ENCODE measurements at regions not wholly inside any gene's neighbourhood (a gene's known extent, or its start where the extent isn't known, plus 50 kb on each side); places are given as distances from the start of the nearest gene placed in this dataset.

DNA sequence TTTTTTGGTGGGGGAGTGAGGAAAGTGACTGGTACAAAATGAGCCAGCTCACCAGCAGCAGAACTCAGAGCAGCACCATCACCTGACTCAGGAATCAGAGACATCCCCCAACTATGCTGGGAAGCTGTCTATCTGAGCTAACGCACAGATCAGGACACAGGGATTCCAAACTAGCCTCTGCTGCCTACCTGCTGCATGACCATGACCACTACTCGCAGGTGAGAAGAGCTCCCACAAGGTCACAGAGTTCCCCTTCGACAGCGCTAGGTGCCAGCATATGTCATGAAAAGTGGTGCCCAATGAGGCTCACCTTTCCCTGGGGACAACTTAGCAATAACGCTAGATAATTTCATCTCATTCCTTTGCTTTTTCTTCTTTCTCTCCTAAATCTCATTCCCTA is 662.6 kb upstream of the CPEB2 start:
- CTCF ChIA-PET: no interaction called here

DNA sequence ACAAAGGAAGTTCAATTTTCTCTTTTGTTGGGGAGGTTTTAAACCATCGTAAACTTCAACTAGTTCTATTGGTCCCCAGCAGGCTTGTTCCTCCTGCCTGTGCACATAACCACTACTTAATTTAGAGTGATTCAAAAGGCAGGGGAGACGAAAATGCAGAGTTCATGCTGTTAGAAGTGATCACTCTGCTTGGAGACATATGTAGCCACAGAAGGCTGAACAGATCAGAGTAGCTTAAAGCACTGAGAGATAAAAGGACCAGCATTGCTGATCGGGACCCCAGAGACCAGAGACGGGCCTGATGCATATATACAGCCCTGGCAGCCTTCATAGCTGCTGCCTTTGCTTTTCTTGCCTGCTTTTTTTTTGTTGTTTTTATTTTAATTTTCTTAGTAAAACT is 662.0 kb upstream of the CPEB2 start:
- Histone ChIP-seq H4K20me1 (ENCODE audit: insufficient read depth) (no peaks in the 10 kb centered on the region), H3K27me3 (ENCODE audit: insufficient read depth) (no peaks in the 10 kb centered on the region), H3K9ac (no peak overlapping the region), H3K4me3 (ENCODE audit: low read depth in 2 of 2, low read length in 1 of 2) (no peak overlapping the region), H3K36me3 (replicated peaks in 1 of 2; ENCODE audit: control insufficient read depth in 1 of 2, insufficient read depth in 2 of 2, low read length in 1 of 2) (no peaks in the 10 kb centered on the region), H3K27ac (ENCODE audit: low read depth in 2 of 2, low read length in 1 of 2) (no peak overlapping the region), H2AFZ (ENCODE audit: low read depth) (no peak overlapping the region), H3K4me2 (no peak overlapping the region), H3F3A (replicated peaks; ENCODE audit: insufficient read depth) (no peaks in the 10 kb centered on the region), H3K9me3 (no peaks in the 10 kb centered on the region), H3K79me2 (ENCODE audit: insufficient read depth) (no peaks in the 10 kb centered on the region), H3K9me2 (no peaks in the 10 kb centered on the region), H3K4me1 (ENCODE audit: control insufficient read depth in 1 of 2, insufficient read depth in 2 of 2, low read depth in 1 of 2, low read length in 1 of 2) (peaks cover 0 to 15% of the 10 kb centered on the region in 2 experiments; a peak in 1 of 4 replicates)
- DNase-seq: no peak
- TF ChIP-seq, protein P1, sequence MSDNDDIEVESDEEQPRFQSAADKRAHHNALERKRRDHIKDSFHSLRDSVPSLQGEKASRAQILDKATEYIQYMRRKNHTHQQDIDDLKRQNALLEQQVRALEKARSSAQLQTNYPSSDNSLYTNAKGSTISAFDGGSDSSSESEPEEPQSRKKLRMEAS (IDR thresholded peaks at IDR 0.05; ENCODE audit: low read depth): no peak
- TF ChIP-seq, protein P2, sequence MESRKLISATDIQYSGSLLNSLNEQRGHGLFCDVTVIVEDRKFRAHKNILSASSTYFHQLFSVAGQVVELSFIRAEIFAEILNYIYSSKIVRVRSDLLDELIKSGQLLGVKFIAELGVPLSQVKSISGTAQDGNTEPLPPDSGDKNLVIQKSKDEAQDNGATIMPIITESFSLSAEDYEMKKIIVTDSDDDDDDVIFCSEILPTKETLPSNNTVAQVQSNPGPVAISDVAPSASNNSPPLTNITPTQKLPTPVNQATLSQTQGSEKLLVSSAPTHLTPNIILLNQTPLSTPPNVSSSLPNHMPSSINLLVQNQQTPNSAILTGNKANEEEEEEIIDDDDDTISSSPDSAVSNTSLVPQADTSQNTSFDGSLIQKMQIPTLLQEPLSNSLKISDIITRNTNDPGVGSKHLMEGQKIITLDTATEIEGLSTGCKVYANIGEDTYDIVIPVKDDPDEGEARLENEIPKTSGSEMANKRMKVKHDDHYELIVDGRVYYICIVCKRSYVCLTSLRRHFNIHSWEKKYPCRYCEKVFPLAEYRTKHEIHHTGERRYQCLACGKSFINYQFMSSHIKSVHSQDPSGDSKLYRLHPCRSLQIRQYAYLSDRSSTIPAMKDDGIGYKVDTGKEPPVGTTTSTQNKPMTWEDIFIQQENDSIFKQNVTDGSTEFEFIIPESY (IDR thresholded peaks at IDR 0.05; ENCODE audit: borderline replicate concordance, low read depth): no peak
- no peak for TF ChIP-seq POLR2AphosphoS5 (IDR thresholded peaks at IDR 0.05; ENCODE audit: low read depth, low read length)
- no peak for TF ChIP-seq FOXJ3 (CRISPR knock-in tag; IDR thresholded peaks at IDR 0.05)
- TF ChIP-seq TEAD4 (IDR thresholded peaks at IDR 0.05; ENCODE audit: borderline replicate concordance, insufficient read depth): no peak
- no peak for TF ChIP-seq NRF1 (IDR thresholded peaks at IDR 0.05; ENCODE audit: low read depth, low read length)
- TF ChIP-seq MEF2A (IDR thresholded peaks at IDR 0.05; ENCODE audit: borderline replicate concordance, low read depth): no peak
- TF ChIP-seq EP300 (IDR thresholded peaks at IDR 0.05; ENCODE audit: borderline replicate concordance in 1 of 2, low read depth in 1 of 2, low read length in 1 of 2): no peak
- TF ChIP-seq, protein P3, sequence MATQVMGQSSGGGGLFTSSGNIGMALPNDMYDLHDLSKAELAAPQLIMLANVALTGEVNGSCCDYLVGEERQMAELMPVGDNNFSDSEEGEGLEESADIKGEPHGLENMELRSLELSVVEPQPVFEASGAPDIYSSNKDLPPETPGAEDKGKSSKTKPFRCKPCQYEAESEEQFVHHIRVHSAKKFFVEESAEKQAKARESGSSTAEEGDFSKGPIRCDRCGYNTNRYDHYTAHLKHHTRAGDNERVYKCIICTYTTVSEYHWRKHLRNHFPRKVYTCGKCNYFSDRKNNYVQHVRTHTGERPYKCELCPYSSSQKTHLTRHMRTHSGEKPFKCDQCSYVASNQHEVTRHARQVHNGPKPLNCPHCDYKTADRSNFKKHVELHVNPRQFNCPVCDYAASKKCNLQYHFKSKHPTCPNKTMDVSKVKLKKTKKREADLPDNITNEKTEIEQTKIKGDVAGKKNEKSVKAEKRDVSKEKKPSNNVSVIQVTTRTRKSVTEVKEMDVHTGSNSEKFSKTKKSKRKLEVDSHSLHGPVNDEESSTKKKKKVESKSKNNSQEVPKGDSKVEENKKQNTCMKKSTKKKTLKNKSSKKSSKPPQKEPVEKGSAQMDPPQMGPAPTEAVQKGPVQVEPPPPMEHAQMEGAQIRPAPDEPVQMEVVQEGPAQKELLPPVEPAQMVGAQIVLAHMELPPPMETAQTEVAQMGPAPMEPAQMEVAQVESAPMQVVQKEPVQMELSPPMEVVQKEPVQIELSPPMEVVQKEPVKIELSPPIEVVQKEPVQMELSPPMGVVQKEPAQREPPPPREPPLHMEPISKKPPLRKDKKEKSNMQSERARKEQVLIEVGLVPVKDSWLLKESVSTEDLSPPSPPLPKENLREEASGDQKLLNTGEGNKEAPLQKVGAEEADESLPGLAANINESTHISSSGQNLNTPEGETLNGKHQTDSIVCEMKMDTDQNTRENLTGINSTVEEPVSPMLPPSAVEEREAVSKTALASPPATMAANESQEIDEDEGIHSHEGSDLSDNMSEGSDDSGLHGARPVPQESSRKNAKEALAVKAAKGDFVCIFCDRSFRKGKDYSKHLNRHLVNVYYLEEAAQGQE (IDR thresholded peaks at IDR 0.05; ENCODE audit: low read depth, low read length): no peak
- TF ChIP-seq SMC3 (IDR thresholded peaks at IDR 0.05; ENCODE audit: low read depth, low read length): no peak
- TF ChIP-seq GABPA (IDR thresholded peaks at IDR 0.05; ENCODE audit: low read depth): no peak
- no peak for TF ChIP-seq RXRA (IDR thresholded peaks at IDR 0.05; ENCODE audit: borderline replicate concordance, low read depth)
- no peak for TF ChIP-seq MXI1 (IDR thresholded peaks at IDR 0.05; ENCODE audit: low read depth, low read length)
- TF ChIP-seq NFIC (IDR thresholded peaks at IDR 0.05; ENCODE audit: borderline replicate concordance): no peak
- no peak for TF ChIP-seq EZH2phosphoT487 (IDR thresholded peaks at IDR 0.05; ENCODE audit: borderline replicate concordance, low read depth)
- TF ChIP-seq FOXM1 (IDR thresholded peaks at IDR 0.05; ENCODE audit: low read depth): no peak
- WGBS (ENCODE audit: low lambda C conversion rate): 38% methylated on average over 4 of the region's 4 CpGs
- ChIA-PET POLR2A (no interaction called here), CTCF (no interaction called here)

More for the DNA sequence above, 662.6 kb upstream of the CPEB2 start:
- no peak overlapping the region for H2AFZ ChIP-seq (ENCODE audit: low read depth)
- no peaks in the 10 kb centered on the region for H4K20me1 ChIP-seq (ENCODE audit: insufficient read depth)
- H3K9me2 ChIP-seq: no peaks in the 10 kb centered on the region
- POLR2A ChIA-PET: no interaction called here
- H3K27ac ChIP-seq (ENCODE audit: low read depth in 2 of 2, low read length in 1 of 2): no peak overlapping the region
- TF ChIP-seq JUND (IDR thresholded peaks at IDR 0.05) (no peak), NRF1 (IDR thresholded peaks at IDR 0.05; ENCODE audit: low read depth, low read length) (no peak), RFX5 (IDR thresholded peaks at IDR 0.05; ENCODE audit: low read length) (no peak), POLR2AphosphoS5 (IDR thresholded peaks at IDR 0.05; ENCODE audit: low read depth, low read length) (no peak), SMC3 (IDR thresholded peaks at IDR 0.05; ENCODE audit: low read depth, low read length) (no peak), GATA2 (CRISPR knock-in tag; IDR thresholded peaks at IDR 0.05) (no peak), MEF2A (IDR thresholded peaks at IDR 0.05; ENCODE audit: borderline replicate concordance, low read depth) (no peak), FOXM1 (IDR thresholded peaks at IDR 0.05; ENCODE audit: low read depth) (no peak)
- TF ChIP-seq, protein P4, sequence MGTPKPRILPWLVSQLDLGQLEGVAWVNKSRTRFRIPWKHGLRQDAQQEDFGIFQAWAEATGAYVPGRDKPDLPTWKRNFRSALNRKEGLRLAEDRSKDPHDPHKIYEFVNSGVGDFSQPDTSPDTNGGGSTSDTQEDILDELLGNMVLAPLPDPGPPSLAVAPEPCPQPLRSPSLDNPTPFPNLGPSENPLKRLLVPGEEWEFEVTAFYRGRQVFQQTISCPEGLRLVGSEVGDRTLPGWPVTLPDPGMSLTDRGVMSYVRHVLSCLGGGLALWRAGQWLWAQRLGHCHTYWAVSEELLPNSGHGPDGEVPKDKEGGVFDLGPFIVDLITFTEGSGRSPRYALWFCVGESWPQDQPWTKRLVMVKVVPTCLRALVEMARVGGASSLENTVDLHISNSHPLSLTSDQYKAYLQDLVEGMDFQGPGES (IDR thresholded peaks at IDR 0.05; ENCODE audit: low read depth, low read length): no peak
- no peaks in the 10 kb centered on the region for H3F3A ChIP-seq (replicated peaks; ENCODE audit: insufficient read depth)
- no peak overlapping the region for H3K4me3 ChIP-seq (ENCODE audit: low read depth in 2 of 2, low read length in 1 of 2)
- no peak overlapping the region for H3K9ac ChIP-seq
- DNase-seq: no peak
- H3K9me3 ChIP-seq: no peaks in the 10 kb centered on the region
- no peaks in the 10 kb centered on the region for H3K36me3 ChIP-seq (replicated peaks in 1 of 2; ENCODE audit: control insufficient read depth in 1 of 2, insufficient read depth in 2 of 2, low read length in 1 of 2)
- H3K4me1 ChIP-seq (ENCODE audit: control insufficient read depth in 1 of 2, insufficient read depth in 2 of 2, low read depth in 1 of 2, low read length in 1 of 2): peaks cover 0 to 11% of the 10 kb centered on the region in 2 experiments; a peak in 1 of 4 replicates
- H3K79me2 ChIP-seq (ENCODE audit: insufficient read depth): no peaks in the 10 kb centered on the region
- WGBS (ENCODE audit: low lambda C conversion rate): 80% methylated on average over 3 of the region's 5 CpGs
- H3K4me2 ChIP-seq: no peak overlapping the region
- no peaks in the 10 kb centered on the region for H3K27me3 ChIP-seq (ENCODE audit: insufficient read depth)

Measured in SK-N-SH (cell line).